Endothelial cell of hepatic sinusoid (primary cell): ENCODE measurements at regions not wholly inside any gene's neighbourhood (a gene's known extent, or its start where the extent isn't known, plus 50 kb on each side); places are given as distances from the start of the nearest gene placed in this dataset.

Experiments
- in situ Hi-C: cut with HindIII; loops from 2 replicates; pipeline ENCODE4 v1.10.0; 2017; ENCODE audit warnings: low sequenced_read_pairs

- in situ Hi-C loops, result no loop called here
Measured at GRCh38 chr1:108050911-108051629, 86.1 kb upstream of the VAV3 start.

DNA sequence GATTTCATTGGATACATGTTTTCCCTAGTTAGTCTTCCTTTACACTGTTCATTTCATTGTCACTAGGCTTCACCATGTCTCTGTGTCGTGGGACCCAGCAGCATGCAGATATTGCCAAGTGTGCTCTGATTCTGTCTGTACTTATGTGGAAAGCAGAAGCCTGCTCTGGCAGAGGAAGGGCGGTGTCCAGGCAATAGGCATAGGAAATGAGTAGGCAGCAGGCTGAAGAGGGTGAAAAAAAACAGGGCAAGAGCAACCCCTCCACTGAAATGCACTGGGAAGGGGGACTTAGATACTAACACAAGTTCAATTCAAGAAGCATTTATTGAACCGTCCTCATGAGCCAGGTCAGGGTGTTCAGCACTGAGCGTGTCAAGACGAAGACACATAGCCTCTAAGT lies 85.2 kb upstream of the VAV3 start:
- in situ Hi-C loops, result no loop called here

GRCh38 chr1:108049178-108049819 lies 84.3 kb upstream of the VAV3 start:
- in situ Hi-C loops, result no loop called here

DNA sequence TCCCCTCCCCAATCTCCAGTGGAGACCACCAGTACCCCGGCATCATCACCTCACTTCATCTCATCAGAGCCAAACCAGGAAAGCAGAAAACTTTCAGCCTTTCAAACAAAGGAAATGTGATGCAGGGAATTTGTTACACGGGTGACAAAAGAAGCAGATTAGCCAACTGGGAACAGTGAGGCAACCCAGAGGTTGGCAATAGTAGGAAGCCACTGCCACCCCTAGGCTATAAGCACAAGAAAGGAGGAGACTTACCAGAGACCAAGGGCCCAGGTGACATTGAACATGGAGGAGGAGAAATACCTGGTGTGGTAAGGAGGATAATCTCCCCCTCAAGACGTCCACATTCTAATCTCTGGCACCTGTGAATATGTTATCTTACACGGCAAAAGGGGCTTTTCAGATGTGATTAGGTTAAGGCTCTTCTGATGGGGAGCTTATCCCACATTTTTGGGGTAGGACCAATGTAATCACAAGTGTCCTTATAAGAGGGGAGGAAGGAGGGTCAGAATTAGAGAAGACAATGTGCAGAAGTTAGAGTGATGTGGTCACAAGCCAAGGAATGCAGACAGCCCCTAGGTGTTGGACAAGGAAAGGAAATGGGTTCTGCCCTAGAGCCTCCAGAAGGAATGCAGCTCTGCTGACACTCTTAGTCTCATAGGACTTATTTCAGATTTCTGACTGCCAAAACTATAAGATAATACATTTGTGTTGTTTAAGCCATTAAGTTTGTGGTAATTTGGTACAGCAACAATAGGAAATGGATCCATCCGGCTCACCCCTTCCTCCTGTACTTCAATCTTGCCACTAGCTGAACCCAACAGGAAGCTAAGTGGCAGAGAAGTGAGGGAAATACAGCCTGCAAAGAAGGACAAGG lies 83.6 kb upstream of the VAV3 start:
- in situ Hi-C loops, result no loop called here

- in situ Hi-C loops, result no loop called here
Measured at GRCh38 chr1:108047085-108047484, 82.1 kb upstream of the VAV3 start.

GRCh38 chr1:108046026-108046425 lies 81.0 kb upstream of the VAV3 start:
- in situ Hi-C loops, result no loop called here

DNA sequence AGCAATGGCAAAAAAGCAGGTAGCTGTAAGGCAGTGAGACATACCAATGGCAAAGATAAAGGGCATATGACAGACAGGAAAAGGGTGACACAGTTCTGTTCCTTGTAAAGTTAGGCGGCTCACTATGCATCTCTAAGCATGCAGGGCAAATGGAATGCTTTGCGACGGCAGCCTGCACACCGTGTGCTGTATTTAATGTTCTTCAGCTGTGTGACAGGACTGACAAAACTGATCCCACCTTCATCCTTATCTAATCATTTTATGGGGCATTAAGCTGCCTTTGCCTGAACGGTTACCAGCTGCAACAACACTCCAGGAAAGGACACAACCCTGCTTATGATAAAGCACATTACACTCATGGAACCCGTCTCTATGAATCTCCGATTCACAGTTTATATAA lies 80.5 kb upstream of the VAV3 start:
- in situ Hi-C loops, result no loop called here

- in situ Hi-C loops, result loop anchor here (5.0 kb wide), 1 partner anchor 52 kb away; no protein-coding TSS in a partner anchor
Measured at GRCh38 chr1:108044318-108044717, 79.3 kb upstream of the VAV3 start.

GRCh38 chr1:108043707-108044106 lies 78.7 kb upstream of the VAV3 start:
- in situ Hi-C loops, result loop anchor here (5.0 kb wide), 1 partner anchor 51 kb away; no protein-coding TSS in a partner anchor

DNA sequence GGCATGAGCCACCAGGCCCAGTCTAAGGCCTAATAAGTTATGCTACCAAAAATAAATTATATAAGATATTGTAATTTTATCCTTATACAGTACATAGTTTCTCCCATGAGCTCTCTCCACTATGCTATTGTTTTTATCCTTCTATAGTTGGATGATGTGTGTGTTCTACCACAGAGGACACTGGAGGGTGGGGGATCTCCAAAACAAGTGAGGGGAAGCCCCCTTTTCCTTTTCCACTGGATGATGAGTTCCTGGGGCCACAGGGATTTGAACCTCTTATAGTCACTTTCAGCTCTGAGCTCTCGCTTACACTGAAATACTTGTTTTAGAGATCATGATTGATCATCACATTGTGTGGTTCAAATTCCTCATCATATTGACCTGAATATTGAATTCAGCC lies 77.6 kb upstream of the VAV3 start:
- in situ Hi-C loops, result loop anchor here (5.0 kb wide), 1 partner anchor 50 kb away; no protein-coding TSS in a partner anchor

- in situ Hi-C loops, result loop anchor here (5.0 kb wide), 1 partner anchor 49 kb away; no protein-coding TSS in a partner anchor
Measured at GRCh38 chr1:108041360-108042142, 76.6 kb upstream of the VAV3 start.

DNA sequence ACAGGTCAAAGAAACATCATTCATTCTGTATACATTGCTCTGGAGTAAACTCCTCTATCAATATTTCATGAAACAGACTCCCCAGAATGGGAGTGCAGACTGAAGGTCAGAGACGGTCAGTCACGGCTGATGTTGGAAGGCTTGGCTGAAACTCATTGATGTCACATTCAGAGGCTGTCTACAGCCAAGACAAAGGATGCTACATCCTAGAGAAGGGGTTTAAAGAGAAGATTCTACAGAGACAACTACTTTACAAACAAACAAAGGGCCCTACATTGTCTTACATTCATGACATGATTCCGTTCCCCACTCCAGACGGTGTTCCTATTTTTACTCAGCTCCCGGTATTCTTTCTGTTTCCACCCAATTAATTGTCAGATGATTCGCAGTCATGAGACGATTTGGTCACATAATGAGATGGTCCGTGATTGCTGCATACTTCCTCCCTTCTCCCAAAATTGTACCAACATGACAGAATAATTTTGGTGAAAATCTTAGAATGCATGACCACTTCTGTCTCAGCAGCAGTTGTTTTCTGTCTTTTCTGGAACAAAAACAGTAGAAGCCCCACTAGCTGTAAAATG lies 73.8 kb upstream of the VAV3 start:
- in situ Hi-C loops, result no loop called here

- in situ Hi-C loops, result no loop called here
Measured at GRCh38 chr1:108036796-108037562, 72.0 kb upstream of the VAV3 start.

DNA sequence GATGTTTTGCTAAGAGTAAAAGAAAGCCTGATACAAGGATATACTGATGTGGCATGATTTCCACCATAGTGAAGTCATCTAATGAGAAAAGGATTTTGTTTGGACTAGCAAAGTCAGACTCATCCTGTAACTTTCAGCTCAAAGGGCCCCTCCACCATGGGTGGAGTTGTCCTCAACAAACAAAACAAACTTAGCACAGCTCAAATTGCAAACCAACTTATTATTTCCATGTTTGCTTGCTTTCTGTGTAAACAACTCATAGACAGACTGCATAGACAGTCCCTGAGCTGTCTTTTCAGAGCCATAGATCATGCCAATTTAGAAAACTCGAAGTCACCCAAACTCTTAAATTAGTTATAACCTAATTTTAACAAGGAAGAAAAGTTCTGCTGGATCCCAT lies 69.4 kb upstream of the VAV3 start:
- in situ Hi-C loops, result no loop called here

GRCh38 chr1:108033550-108033951 lies 68.6 kb upstream of the VAV3 start:
- in situ Hi-C loops, result no loop called here

GRCh38 chr1:108028841-108029388 lies 63.9 kb upstream of the VAV3 start:
- in situ Hi-C loops, result no loop called here

GRCh38 chr1:108027389-108027788 lies 62.4 kb upstream of the VAV3 start:
- in situ Hi-C loops, result no loop called here

GRCh38 chr1:108017698-108018097 lies 52.7 kb upstream of the VAV3 start:
- in situ Hi-C loops, result no loop called here

DNA sequence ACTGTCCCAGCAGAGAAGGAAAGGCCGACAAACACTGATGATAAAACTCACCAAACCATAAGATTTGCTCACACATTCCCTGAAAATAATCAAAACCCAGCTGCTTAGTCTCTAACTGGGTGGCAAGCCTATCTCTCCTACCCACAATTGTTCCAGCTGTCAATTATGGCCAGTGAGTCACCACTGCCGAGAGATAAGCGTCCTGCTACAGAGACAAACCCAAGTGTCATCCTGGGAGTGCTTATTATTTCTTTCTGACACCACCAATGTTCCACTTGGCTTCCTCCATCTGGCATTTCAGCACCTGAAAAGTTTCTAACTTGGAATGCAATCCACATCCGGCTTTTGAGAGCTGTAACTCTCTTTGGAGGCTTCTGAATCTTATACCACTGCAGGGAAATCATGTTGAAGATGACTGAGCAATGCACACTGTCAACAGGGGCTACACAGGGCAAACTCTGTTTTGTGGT lies 51.5 kb upstream of the VAV3 start:
- in situ Hi-C loops, result no loop called here
